ENCODE measurements at regions not wholly inside any gene's neighbourhood (a gene's known extent, or its start where the extent isn't known, plus 50 kb on each side); places are given as distances from the start of the nearest gene placed in this dataset.

- no peak for DNase-seq (ENCODE audit: insufficient read length, low spot score)
- TF ChIP-seq, protein P1, sequence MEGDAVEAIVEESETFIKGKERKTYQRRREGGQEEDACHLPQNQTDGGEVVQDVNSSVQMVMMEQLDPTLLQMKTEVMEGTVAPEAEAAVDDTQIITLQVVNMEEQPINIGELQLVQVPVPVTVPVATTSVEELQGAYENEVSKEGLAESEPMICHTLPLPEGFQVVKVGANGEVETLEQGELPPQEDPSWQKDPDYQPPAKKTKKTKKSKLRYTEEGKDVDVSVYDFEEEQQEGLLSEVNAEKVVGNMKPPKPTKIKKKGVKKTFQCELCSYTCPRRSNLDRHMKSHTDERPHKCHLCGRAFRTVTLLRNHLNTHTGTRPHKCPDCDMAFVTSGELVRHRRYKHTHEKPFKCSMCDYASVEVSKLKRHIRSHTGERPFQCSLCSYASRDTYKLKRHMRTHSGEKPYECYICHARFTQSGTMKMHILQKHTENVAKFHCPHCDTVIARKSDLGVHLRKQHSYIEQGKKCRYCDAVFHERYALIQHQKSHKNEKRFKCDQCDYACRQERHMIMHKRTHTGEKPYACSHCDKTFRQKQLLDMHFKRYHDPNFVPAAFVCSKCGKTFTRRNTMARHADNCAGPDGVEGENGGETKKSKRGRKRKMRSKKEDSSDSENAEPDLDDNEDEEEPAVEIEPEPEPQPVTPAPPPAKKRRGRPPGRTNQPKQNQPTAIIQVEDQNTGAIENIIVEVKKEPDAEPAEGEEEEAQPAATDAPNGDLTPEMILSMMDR (IDR thresholded peaks at IDR 0.05; ENCODE audit: insufficient read depth, missing control alignments), result no peak
- no peak for FAIRE-seq
Measured at GRCh38 chr7:53596230-53596629, 560.8 kb downstream of the POM121L12 start.

GRCh38 chr7:53600296-53600695, 564.9 kb downstream of the POM121L12 start:
- FAIRE-seq (no peak), DNase-seq (ENCODE audit: insufficient read length, low spot score) (no peak)
- TF ChIP-seq, protein P1 (IDR thresholded peaks at IDR 0.05; ENCODE audit: insufficient read depth, missing control alignments), result no peak

DNA sequence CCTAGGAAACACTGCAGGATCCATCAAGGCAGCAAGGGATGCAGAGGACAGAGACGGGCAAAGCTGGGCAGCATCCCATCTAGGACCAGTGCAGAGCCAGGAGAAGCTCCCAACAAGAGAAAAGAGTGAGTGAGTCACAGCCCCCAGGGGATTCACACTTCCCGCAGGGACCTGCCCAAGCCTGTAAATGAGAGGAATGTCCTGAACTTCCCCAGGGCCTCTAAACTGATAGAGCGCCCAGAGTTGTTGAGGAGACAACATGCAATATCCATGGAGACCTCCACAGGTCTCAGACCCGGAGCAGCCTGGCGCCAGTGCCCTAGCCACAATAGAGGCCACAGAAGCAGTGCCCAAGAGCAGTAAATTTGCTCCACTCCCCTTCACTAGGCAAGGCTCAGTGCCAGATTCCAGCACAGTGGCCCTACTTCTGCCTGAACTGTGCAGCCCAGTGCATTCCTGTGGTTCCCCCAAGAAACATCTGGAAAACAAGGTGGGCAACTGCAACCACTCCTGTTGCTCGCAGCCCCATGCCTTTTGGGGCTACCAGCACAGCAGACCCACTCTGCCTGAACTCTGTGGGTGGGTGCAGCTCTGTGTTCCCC, 567.5 kb downstream of the POM121L12 start:
- DNase-seq (ENCODE audit: insufficient read length, low spot score), result no peak
- TF ChIP-seq, protein P1 (IDR thresholded peaks at IDR 0.05; ENCODE audit: insufficient read depth, missing control alignments), result no peak
- no peak for FAIRE-seq

DNA sequence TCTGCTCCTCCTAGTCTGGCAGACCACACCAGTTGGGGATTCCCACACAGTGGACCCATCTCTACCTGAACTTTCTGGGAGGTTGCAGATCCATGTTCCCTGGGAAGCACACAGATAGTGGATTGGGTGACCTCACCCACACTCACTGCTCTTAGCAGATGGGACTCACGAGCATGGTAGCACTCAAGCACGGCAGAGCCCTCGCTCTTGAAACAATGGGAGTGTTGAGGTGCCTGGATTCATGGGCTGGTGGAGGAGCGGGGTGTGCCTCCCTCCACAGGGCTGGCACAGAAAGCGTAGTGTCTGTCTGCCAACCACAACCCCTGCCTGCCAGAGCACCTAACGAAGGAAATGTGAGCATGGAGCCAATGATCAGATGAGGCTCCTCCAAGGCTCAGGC, 568.0 kb downstream of the POM121L12 start:
- TF ChIP-seq, protein P1 (IDR thresholded peaks at IDR 0.05; ENCODE audit: insufficient read depth, missing control alignments), result no peak
- DNase-seq (ENCODE audit: insufficient read length, low spot score) (no peak), FAIRE-seq (no peak)

DNA sequence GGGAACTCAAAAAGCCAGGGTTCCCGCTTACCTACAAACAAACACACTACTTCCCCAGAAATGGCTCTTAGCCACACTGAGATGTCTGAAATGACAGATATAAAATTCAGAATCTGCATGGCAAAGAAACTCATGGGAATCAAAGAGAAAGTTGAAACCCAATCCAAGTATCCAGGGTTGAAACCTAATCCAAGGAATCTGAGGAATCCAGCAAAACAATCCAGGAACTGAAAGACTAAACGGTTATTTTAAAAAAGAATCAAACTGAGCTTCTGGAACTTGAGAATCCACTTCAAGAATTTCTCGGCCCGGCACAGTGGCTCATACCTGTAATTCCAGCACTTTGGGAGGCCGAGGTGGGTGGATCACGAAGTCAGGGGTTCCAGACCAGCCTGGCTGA, 568.8 kb downstream of the POM121L12 start:
- TF ChIP-seq, protein P1 (IDR thresholded peaks at IDR 0.05; ENCODE audit: insufficient read depth, missing control alignments), result no peak
- no peak for FAIRE-seq
- DNase-seq (ENCODE audit: insufficient read length, low spot score), result no peak

DNA sequence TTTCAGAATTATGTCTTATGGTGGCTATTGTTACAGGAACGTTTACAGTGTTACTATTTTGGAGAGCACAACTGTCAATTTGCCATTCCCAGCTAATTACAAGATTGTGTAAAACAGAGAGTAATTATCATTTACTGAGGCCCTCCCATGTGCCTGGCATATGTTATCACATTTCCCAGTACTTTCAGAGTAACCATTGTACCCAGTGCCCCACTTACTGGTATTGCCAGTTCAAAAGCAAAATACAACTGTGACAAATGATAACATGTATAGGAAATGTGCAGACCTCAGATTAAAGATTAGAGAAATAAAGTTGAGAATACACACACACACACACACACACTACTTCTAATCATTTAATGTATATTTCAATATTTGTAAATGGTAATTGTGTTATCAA, 572.5 kb downstream of the POM121L12 start:
- no peak for FAIRE-seq
- DNase-seq (ENCODE audit: insufficient read length, low spot score), result no peak
- TF ChIP-seq, protein P1 (IDR thresholded peaks at IDR 0.05; ENCODE audit: insufficient read depth, missing control alignments), result no peak

DNA sequence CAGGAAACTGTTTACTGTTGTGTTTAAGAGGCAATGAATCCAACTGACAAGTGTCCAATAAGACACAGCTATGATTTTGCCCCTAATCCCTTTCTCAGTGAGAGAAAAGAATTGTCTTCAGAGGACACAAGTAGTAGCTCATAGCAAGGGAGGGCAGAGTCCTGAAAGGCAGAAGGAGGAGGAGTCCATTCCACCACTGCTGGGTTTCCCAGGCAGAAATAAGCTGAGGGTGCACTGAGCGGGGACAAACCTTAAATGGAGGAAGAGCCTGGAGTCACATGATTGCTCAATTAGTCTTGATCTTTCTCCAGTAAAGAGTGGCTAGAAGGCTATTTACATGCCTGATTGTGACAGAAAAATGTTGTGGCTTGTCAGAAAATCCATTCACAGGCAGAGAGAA, 573.8 kb downstream of the POM121L12 start:
- TF ChIP-seq, protein P1 (IDR thresholded peaks at IDR 0.05; ENCODE audit: insufficient read depth, missing control alignments), result no peak
- FAIRE-seq (no peak), DNase-seq (ENCODE audit: insufficient read length, low spot score) (no peak)
